OCI-LY1 (cell line): ENCODE measurements at regions not wholly inside any gene's neighbourhood (a gene's known extent, or its start where the extent isn't known, plus 50 kb on each side); places are given as distances from the start of the nearest gene placed in this dataset.

Experiments
- H2AFZ ChIP-seq: fragments of 200-600 bp; sonication (generic), shearing (Covaris generic); 2 replicates; pipeline ENCODE4 v1.6.0; 2014; ENCODE audit warnings: antibody characterized with exemption, mild to moderate bottlenecking, low read length
- H3F3A ChIP-seq: fragments of 200-600 bp; sonication (generic), shearing (Covaris generic); 2 replicates; pipeline ENCODE4 v1.6.0; 2014; ENCODE audit warnings: mild to moderate bottlenecking, antibody characterized with exemption, low read length, moderate library complexity; ENCODE audit not compliant: insufficient read depth
- H3K27ac ChIP-seq: fragments of 200-600 bp; sonication (generic); 2 replicates; pipeline ENCODE4 v1.5.1; 2014; ENCODE audit warnings: low read length, mixed run types, mild to moderate bottlenecking, low read depth; ENCODE audit not compliant: poor library complexity, severe bottlenecking
- H3K27me3 ChIP-seq: fragments of 200-600 bp; sonication (generic); 2 replicates; pipeline ENCODE4 v1.6.0; 2014; ENCODE audit warnings: antibody characterized with exemption, mild to moderate bottlenecking, low read length, moderate library complexity; ENCODE audit not compliant: insufficient read depth
- H3K36me3 ChIP-seq: fragments of 200-600 bp; sonication (generic); 2 replicates; pipeline ENCODE4 v1.6.1; 2014; ENCODE audit warnings: mild to moderate bottlenecking, antibody characterized with exemption, low read length, moderate library complexity, mixed read lengths; ENCODE audit not compliant: insufficient read depth
- H3K4me1 ChIP-seq: fragments of 200-600 bp; sonication (generic); 2 replicates; pipeline ENCODE4 v1.5.1; 2014; ENCODE audit warnings: mild to moderate bottlenecking, low read length, moderate library complexity; ENCODE audit not compliant: insufficient read depth, severe bottlenecking
- H3K4me2 ChIP-seq: fragments of 200-600 bp; sonication (generic), shearing (Covaris generic); 2 replicates; pipeline ENCODE4 v1.6.1; 2014; ENCODE audit warnings: low read length
- H3K4me3 ChIP-seq: fragments of 200-600 bp; sonication (generic); 2 replicates; pipeline ENCODE4 v1.5.1; 2014; ENCODE audit warnings: low read length, low read depth, mild to moderate bottlenecking, mixed read lengths; ENCODE audit not compliant: poor library complexity, severe bottlenecking
- H3K79me2 ChIP-seq: fragments of 200-600 bp; shearing (Covaris generic); 2 replicates; pipeline ENCODE4 v1.6.1; 2016; ENCODE audit warnings: mixed run types, low read length, mixed read lengths; ENCODE audit not compliant: insufficient read depth
- H3K9ac ChIP-seq: fragments of 200-600 bp; sonication (generic), shearing (Covaris generic); 2 replicates; pipeline ENCODE4 v1.6.1; 2014; ENCODE audit warnings: mild to moderate bottlenecking, low read length, mixed read lengths
- H3K9me2 ChIP-seq: fragments of 200-600 bp; sonication (generic), shearing (Covaris generic); 2 replicates; pipeline ENCODE4 v1.6.1; 2014; ENCODE audit warnings: low read depth, mild to moderate bottlenecking, low read length, mixed read lengths
- H3K9me3 ChIP-seq: fragments of 200-600 bp; shearing (Covaris generic); 2 replicates; pipeline ENCODE4 v1.6.1; 2014; ENCODE audit warnings: low read length, mixed read lengths
- H4K20me1 ChIP-seq: fragments of 200-600 bp; sonication (generic), shearing (Covaris generic); 2 replicates; pipeline ENCODE4 v1.6.0; 2016; ENCODE audit warnings: mild to moderate bottlenecking, low read length; ENCODE audit not compliant: insufficient read depth
- EZH2 ChIP-seq: fragments of 200-600 bp; sonication (generic), shearing (Covaris generic); IDR thresholded peaks from 2 replicates; pipeline ENCODE4 v1.8.0; 2017; ENCODE audit warnings: borderline replicate concordance, mixed run types, mild to moderate bottlenecking, antibody characterized with exemption, low read length, moderate library complexity, mixed read lengths
- TF ChIP-seq, protein P1 (sequence below): fragments of 200-600 bp; sonication (generic), shearing (Covaris generic); IDR thresholded peaks from 2 replicates; pipeline ENCODE4 v1.5.1; 2017; ENCODE audit warnings: mild to moderate bottlenecking, antibody characterized with exemption, low read length, moderate library complexity, mixed read lengths

DNA sequence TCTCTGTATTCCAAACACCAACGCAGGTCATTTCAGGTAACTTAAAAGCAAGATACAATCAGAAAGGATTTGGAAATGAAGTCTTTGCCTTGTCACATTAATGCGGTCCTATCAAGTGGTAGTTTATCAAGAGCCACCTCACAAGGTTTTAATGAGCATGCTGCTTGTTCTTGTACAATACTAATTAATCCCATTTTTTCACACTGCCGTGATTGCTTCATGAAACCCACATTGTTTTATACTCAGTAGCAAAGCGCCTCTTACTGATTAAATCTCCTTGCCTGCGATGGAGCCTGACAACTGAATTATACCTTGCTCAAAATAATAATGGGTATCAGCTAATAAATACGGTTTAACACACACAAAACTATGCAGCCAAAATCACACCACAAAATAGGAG lies 234.1 kb upstream of the TSHZ2 start:
- H3K79me2 ChIP-seq: no peaks in the 10 kb centered on the region
- H3K9me2 ChIP-seq: no peaks in the 10 kb centered on the region
- H3K9me3 ChIP-seq: no peaks in the 10 kb centered on the region
- no peak overlapping the region for H3K9ac ChIP-seq
- no peaks in the 10 kb centered on the region for H3K27me3 ChIP-seq
- H2AFZ ChIP-seq: no peak overlapping the region
- no peaks in the 10 kb centered on the region for H3F3A ChIP-seq
- no peak overlapping the region for H3K27ac ChIP-seq
- H3K4me3 ChIP-seq: no peak overlapping the region
- no peak overlapping the region for H3K4me2 ChIP-seq
- no peak for TF ChIP-seq EZH2
- TF ChIP-seq, protein P1, sequence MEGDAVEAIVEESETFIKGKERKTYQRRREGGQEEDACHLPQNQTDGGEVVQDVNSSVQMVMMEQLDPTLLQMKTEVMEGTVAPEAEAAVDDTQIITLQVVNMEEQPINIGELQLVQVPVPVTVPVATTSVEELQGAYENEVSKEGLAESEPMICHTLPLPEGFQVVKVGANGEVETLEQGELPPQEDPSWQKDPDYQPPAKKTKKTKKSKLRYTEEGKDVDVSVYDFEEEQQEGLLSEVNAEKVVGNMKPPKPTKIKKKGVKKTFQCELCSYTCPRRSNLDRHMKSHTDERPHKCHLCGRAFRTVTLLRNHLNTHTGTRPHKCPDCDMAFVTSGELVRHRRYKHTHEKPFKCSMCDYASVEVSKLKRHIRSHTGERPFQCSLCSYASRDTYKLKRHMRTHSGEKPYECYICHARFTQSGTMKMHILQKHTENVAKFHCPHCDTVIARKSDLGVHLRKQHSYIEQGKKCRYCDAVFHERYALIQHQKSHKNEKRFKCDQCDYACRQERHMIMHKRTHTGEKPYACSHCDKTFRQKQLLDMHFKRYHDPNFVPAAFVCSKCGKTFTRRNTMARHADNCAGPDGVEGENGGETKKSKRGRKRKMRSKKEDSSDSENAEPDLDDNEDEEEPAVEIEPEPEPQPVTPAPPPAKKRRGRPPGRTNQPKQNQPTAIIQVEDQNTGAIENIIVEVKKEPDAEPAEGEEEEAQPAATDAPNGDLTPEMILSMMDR: no peak
- no peaks in the 10 kb centered on the region for H3K4me1 ChIP-seq
- no peaks in the 10 kb centered on the region for H3K36me3 ChIP-seq
- no peaks in the 10 kb centered on the region for H4K20me1 ChIP-seq

DNA sequence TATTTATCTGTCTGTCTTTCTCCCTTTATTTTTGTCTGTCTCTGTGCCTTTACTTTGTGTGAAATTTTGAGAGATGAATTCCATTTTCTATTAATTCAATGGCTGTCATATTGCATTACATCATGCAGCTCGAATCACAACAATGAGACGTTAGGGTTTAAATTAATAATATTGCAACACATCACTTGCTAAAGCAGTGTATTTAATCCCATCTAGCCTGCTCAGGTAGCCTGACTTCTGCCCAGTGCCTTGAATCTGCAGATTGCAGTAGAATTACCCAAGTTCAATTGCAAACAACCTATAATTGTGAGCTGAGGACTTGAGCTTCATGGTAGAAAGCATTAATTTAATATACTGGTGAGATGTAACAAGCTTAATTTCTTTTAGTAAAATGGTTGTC lies 235.7 kb upstream of the TSHZ2 start:
- Histone ChIP-seq H3K36me3 (no peaks in the 10 kb centered on the region), H2AFZ (no peak overlapping the region), H3K4me3 (no peak overlapping the region), H3F3A (no peaks in the 10 kb centered on the region), H3K9ac (no peak overlapping the region), H3K27me3 (no peaks in the 10 kb centered on the region), H4K20me1 (no peaks in the 10 kb centered on the region), H3K9me3 (no peaks in the 10 kb centered on the region), H3K4me1 (no peaks in the 10 kb centered on the region), H3K4me2 (no peak overlapping the region), H3K27ac (no peak overlapping the region), H3K79me2 (no peaks in the 10 kb centered on the region), H3K9me2 (no peaks in the 10 kb centered on the region)
- TF ChIP-seq, protein P1: no peak
- TF ChIP-seq EZH2: no peak

DNA sequence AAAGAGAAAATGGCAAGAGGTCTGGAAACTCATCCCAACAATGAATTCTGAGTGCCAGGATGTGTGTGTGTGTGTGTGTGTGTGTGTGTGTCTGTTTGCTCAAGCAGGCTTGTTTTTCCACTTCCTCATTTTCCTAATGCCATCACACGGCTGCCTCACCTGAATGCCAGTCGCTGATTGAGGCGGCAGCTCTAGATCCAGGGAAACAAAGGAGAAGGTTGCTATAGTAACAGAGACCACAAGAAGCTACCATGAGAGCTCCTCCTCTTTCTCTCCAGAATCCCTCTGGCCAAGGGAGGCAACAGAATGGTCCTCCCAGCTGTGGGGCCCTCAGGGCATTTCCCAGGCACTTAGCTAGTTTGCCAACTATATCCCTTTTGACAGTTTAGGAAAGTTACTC lies 241.1 kb upstream of the TSHZ2 start:
- no peaks in the 10 kb centered on the region for H3K36me3 ChIP-seq

More for the DNA sequence above, 241.1 kb upstream of the TSHZ2 start:
- H2AFZ ChIP-seq: no peak overlapping the region
- no peak overlapping the region for H3K4me2 ChIP-seq
- H3K27ac ChIP-seq: no peak overlapping the region
- H3K4me1 ChIP-seq: no peaks in the 10 kb centered on the region
- no peaks in the 10 kb centered on the region for H3K9me2 ChIP-seq
- no peaks in the 10 kb centered on the region for H3K9me3 ChIP-seq
- no peaks in the 10 kb centered on the region for H4K20me1 ChIP-seq
- no peaks in the 10 kb centered on the region for H3K27me3 ChIP-seq
- H3K4me3 ChIP-seq: no peak overlapping the region
- no peaks in the 10 kb centered on the region for H3F3A ChIP-seq
- no peaks in the 10 kb centered on the region for H3K79me2 ChIP-seq
- no peak overlapping the region for H3K9ac ChIP-seq
- no peak for TF ChIP-seq EZH2
- TF ChIP-seq, protein P1: no peak
